Tibial nerve (tissue), 4 donors: ENCODE measurements at regions not wholly inside any gene's neighbourhood (a gene's known extent, or its start where the extent isn't known, plus 50 kb on each side); places are given as distances from the start of the nearest gene placed in this dataset.
"Not testable (repeated sequence)": the region's sequence is repeated elsewhere in the genome, so short reads cannot be mapped to it uniquely, and the experiment has no call there.

Source experiments
- DNase-seq, 2 donors: peaks; one replicate each; pipeline ENCODE4 v3.0.0-alpha.2; 2019; ENCODE audit warnings: low spot score in 2 of 2
- H3K27ac ChIP-seq, 4 donors: fragments of 200-600 bp; sonication (generic) in 3 of 4; one replicate each; pipeline ENCODE4 v1.5.1; 2017 to 2019; ENCODE audit warnings: mild to moderate bottlenecking in 1 of 4
- H3K27me3 ChIP-seq, 2 donors: fragments of 200-600 bp; sonication (generic) in 1 of 2; one replicate each; pipeline versions ENCODE4 v1.5.1 to v1.6.0; 2017 to 2019
- H3K36me3 ChIP-seq, 3 donors: fragments of 200-600 bp; sonication (generic); one replicate each; pipeline ENCODE4 v1.5.1; 2018 to 2019
- H3K4me1 ChIP-seq, 4 donors: fragments of 200-600 bp; sonication (generic) in 3 of 4; one replicate each; pipeline ENCODE4 v1.5.1; 2017 to 2019
- H3K4me3 ChIP-seq, 4 donors: fragments of 200-600 bp; sonication (generic) in 3 of 4; one replicate each; pipeline ENCODE4 v1.5.1; 2017 to 2019; ENCODE audit warnings: mild to moderate bottlenecking in 1 of 4, moderate library complexity in 1 of 4
- H3K9me3 ChIP-seq, 4 donors: fragments of 200-600 bp; sonication (generic) in 3 of 4; one replicate each; pipeline ENCODE4 v1.5.1; 2017 to 2019
- WGBS, 2 donors: methylation state at CpG; one replicate each; pipeline ENCODE4 v1.1.5; 2018; 5-methylcytosine and 5-hydroxymethylcytosine counted together

- not testable (repeated sequence) for H3K4me1 ChIP-seq, DNase-seq, H3K27ac ChIP-seq, H3K36me3 ChIP-seq, H3K4me3 ChIP-seq, H3K27me3 ChIP-seq
- peaks cover 0 to 33% (median 6%) of the 10 kb centered on the region in 4 donors for H3K9me3 ChIP-seq
- 83% methylated on average over 1 of the region's 2 CpGs; no CpG with 5 or more reads in 1 of the 2 donors for WGBS, 2 donors
These were observed 412.7 kb upstream of the WSB1 start for GRCh38 chr17:26881195-26881594.

GRCh38 chr17:26882097-26882761 lies 411.7 kb upstream of the WSB1 start:
- H3K27me3 ChIP-seq, H3K27ac ChIP-seq, H3K4me1 ChIP-seq, DNase-seq, H3K4me3 ChIP-seq, H3K36me3 ChIP-seq: not testable (repeated sequence)
- H3K9me3 ChIP-seq: peaks cover 0 to 25% (median 3%) of the 10 kb centered on the region in 4 donors
- WGBS, 2 donors: 63% methylated on average over 5 of the region's 9 CpGs; no CpG with 5 or more reads in 1 of the 2 donors

GRCh38 chr17:26883878-26884740 lies 409.8 kb upstream of the WSB1 start:
- H3K27me3 ChIP-seq, H3K36me3 ChIP-seq, H3K27ac ChIP-seq, DNase-seq, H3K4me1 ChIP-seq, H3K9me3 ChIP-seq, H3K4me3 ChIP-seq: not testable (repeated sequence)
- WGBS, 2 donors: 81% methylated on average over 12 of the region's 16 CpGs; no CpG with 5 or more reads in 1 of the 2 donors

GRCh38 chr17:26884741-26885059 lies 409.2 kb upstream of the WSB1 start:
- not testable (repeated sequence) for H3K36me3 ChIP-seq, H3K9me3 ChIP-seq, H3K27me3 ChIP-seq, H3K4me3 ChIP-seq, H3K27ac ChIP-seq, H3K4me1 ChIP-seq, DNase-seq
- 22 to 67% methylated on average over 2 to 4 of the region's 4 CpGs for WGBS, 2 donors

GRCh38 chr17:26885244-26885970 lies 408.5 kb upstream of the WSB1 start:
- H3K27me3 ChIP-seq, H3K4me3 ChIP-seq, H3K27ac ChIP-seq, H3K36me3 ChIP-seq, H3K4me1 ChIP-seq, H3K9me3 ChIP-seq: not testable (repeated sequence)
- WGBS, 2 donors: 65 to 67% methylated on average over 8 of the region's 8 CpGs
- DNase-seq: peak in 1 of 2 donors; percentile 62
